Activated T-cell treated with anti-CD3 and anti-CD28 coated beads, Interleukin-2, amount 50 U/mL, for 4 hours (primary cell): ENCODE measurements at regions not wholly inside any gene's neighbourhood (a gene's known extent, or its start where the extent isn't known, plus 50 kb on each side); places are given as distances from the start of the nearest gene placed in this dataset.
"Not testable (repeated sequence)": the region's sequence is repeated elsewhere in the genome, so short reads cannot be mapped to it uniquely, and the experiment has no call there.

Experiments
- ATAC-seq, 2 donors: fragments of 200-7000 bp; cut with Tn5 transposase; one replicate each; pipeline ENCODE4 v1.10.0; 2021
- DNase-seq: peaks from one replicate; pipeline ENCODE4 v3.0.0-alpha.2; 2020
- H3K27me3 Mint-ChIP-seq: one replicate; pipeline ENCODE4 v1.8.0; 2021; ENCODE audit warnings: low read depth, mixed read lengths
- H3K36me3 Mint-ChIP-seq: one replicate; pipeline ENCODE4 v1.8.0; 2022; ENCODE audit warnings: mixed read lengths; ENCODE audit not compliant: insufficient read depth
- H3K4me1 Mint-ChIP-seq: one replicate; pipeline ENCODE4 v1.8.0; 2021; ENCODE audit warnings: low read depth, mixed read lengths
- H3K4me3 Mint-ChIP-seq: one replicate; pipeline ENCODE4 v1.8.0; 2021; ENCODE audit warnings: mild to moderate bottlenecking, moderate library complexity, mixed read lengths
- H3K9me3 Mint-ChIP-seq: one replicate; pipeline ENCODE4 v1.8.0; 2021; ENCODE audit warnings: mixed read lengths

DNA sequence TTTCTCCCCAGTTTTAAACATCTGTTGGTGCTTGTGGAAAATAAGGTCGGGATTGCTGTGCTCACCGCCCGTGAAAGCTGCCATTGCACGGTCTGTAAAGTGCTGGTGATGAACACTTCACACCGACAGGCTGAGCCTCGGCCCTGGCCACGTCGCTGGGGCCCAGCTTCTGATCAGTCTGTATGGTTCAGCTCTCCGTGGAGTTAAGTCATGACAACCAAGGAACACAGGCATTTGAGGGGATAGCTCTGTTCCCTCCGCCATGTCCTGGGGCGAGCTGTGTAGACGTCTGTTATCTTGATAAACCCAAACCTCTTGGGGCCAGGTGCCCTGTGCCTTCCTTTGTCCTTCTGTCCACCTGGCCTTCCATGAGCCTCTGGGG, 110.6 kb downstream of the METRNL start:
- DNase-seq (no peak), ATAC-seq (no peak)
- peaks cover 16% of the 10 kb centered on the region for H3K4me1 Mint-ChIP-seq
- peaks cover 4% of the 10 kb centered on the region for H3K9me3 Mint-ChIP-seq
- H3K27me3 Mint-ChIP-seq = no peaks in the 10 kb centered on the region
- H3K4me3 Mint-ChIP-seq = no peak overlapping the region
- H3K36me3 Mint-ChIP-seq = no peaks in the 10 kb centered on the region

DNA sequence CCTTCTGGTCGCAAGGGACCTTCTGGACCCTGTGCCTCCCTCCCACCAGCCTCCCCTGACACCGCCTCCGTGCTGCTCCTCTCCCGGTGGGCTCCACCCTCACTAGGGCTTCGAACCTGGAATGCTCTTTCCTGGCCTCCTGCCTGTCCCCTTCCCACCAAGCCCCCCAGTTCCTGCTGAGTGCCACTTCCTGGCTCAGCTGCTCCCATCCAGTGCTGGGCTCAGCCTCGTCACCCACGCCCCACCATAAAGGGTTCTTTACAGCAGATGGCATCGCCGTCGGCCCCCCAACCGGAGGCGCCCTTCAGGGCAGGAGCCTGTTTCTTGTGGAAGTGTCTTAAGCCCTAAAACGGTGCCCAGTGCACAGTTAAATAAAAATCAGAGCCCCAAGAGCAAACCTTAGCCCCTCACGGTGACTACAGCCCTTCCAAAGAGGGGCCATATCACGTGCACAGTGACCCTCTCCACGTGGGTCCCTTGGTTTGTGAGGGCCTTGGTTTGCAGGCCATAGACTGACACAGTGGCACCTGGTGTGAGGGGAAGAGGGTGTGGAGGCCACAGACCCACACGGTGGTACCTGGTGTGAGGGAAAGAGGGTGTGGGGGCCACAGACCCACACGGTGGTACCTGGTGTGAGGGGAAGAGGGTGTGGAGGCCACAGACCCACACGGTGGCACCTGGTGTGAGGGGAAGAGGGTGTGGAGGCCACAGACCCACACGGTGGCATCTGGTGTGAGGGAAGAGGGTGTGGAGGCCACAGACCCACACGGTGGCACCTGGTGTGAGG, 111.4 kb downstream of the METRNL start:
- DNase-seq (no peak), ATAC-seq (no peak)
- Mint-ChIP-seq H3K36me3 (no peaks in the 10 kb centered on the region), H3K9me3 (peaks cover 4% of the 10 kb centered on the region), H3K4me3 (no peak overlapping the region), H3K27me3 (no peaks in the 10 kb centered on the region), H3K4me1 (peaks cover 16% of the 10 kb centered on the region)

DNA sequence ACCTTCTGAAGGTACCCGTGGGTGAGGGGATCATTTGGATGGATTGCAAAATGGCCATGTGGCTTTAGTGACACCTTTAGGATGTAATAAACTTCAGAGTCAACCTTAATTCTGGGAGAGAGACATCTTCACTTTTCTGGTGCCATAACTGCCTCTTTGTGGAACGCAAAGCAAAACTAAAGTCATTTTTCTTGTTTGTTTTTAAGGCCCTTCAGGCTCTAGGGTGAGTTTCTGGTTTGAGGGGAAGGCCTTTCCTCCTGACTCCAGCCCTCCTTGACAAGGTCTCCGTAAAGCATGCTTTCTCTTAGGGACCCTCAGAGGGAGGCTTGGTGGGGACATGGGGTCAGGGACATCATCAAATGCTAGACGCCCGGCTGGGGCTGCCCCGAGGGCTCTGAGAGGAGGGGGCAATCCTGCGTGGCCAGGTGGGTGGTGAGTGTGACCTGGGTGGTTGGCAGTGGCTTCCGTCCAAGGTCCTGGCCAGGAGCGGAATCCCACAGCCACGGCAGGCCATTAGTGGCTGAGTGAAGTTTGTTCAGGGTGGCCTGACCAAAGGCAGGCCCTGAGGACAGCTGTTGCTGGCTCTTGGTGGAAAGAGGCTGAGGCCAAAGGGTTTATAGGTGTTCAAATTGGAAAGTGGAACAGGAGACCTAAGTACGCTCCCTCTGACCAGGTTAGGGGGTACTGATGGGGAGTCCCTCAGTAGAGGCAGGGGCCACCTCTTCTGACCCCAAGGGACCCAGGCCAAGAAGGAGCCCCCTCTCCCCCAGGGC, 112.2 kb downstream of the METRNL start:
- ATAC-seq = no peak
- Mint-ChIP-seq H3K27me3 (no peaks in the 10 kb centered on the region), H3K36me3 (no peaks in the 10 kb centered on the region), H3K9me3 (peaks cover 4% of the 10 kb centered on the region), H3K4me3 (no peak overlapping the region), H3K4me1 (peaks cover 16% of the 10 kb centered on the region)
- DNase-seq = no peak

DNA sequence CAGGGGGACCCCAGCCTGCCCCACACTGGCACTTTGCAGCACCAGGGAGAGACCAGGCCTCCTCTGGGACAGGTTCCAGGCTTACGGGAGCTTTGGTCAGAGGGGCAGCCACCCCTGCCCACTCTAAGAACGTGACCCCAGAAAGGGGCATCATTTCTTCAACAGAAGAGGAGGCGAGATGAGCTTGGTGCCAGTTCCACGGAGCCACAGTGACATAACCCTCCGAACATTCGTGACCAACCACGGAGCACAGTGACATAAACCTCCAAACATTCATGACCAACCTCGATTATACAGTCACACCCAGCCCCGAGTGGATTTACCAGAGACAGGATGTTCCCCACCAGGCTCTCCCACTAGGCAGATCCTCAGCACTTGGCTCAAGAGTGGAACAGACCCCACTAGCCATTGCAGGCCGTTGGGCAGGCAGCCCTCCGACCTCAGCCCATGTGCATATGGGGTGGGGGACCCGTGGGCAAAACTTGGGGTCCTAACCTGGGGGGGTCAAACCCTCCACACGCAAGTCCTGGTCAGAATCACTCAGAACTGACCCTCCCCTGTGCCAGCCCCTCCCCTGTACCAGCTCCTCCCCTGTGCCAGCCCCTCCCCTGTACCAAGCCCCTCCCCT, 112.9 kb downstream of the METRNL start:
- no peak for DNase-seq
- H3K36me3 Mint-ChIP-seq = no peaks in the 10 kb centered on the region
- H3K4me3 Mint-ChIP-seq = no peak overlapping the region
- H3K9me3 Mint-ChIP-seq = peaks cover 4% of the 10 kb centered on the region
- no peaks in the 10 kb centered on the region for H3K27me3 Mint-ChIP-seq
- ATAC-seq = no peak
- H3K4me1 Mint-ChIP-seq = peaks cover 16% of the 10 kb centered on the region

DNA sequence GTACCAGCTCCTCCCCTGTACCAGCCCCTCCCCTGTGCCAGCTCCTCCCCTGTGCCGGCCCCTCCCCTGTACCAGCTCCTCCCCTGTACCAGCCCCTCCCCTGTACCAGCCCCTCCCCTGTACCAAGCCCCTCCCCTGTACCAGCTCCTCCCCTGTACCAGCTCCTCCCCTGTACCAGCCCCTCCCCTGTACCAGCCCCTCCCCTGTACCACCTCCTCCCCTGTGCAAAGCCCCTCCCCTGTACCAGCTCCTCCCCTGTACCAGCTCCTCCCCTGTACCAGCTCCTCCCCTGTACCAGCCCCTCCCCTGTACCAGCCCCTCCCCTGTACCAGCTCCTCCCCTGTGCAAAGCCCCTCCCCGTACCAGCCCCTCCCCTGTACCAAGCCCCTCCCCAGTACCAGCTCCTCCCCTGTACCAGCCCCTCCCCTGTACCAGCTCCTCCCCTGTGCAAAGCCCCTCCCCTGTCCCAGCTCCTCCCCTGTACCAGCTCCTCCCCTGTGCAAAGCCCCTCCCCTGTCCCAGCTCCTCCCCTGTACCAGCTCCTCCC, 113.5 kb downstream of the METRNL start:
- ATAC-seq, H3K27me3 Mint-ChIP-seq, H3K9me3 Mint-ChIP-seq, H3K4me3 Mint-ChIP-seq, H3K36me3 Mint-ChIP-seq: not testable (repeated sequence)
- peaks cover 13% of the 10 kb centered on the region for H3K4me1 Mint-ChIP-seq
- DNase-seq = peak; percentile 1

DNA sequence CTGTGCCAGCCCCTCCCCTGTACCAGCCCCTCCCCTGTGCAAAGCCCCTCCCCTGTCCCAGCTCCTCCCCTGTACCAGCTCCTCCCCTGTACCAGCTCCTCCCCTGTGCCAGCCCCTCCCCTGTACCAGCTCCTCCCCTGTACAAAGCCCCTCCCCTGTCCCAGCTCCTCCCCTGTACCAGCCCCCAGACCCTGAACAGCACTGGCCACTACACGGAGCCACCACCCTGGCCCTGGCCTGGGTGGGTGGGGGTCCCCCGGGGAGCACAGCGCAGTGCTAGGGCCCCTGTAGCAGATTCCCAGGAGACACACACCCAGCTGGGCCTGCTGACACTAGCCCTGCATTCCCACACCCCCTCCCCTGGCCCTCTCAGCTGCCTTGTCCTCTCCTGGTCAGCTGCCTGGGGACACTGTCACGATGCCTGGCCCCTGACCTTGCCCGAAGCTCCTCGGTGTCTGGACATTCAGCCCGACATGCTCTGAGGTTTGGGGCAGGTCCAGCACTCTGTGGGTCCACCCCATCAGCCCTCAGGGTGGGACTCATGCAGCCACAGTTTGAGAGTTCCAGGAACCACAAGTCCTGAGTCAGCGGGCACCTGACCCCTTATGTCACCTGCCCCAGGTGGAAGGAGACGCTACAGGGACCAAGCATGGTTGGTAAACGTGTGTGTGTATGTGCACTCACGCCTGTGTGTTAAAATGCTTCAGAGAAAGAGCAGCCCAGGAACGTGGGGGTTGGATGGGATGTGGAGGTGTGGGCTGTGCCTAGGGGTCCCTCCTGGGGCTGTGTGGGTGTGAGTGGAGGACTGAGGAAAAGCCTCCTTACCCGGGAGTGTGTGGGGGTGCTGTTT, 114.2 kb downstream of the METRNL start:
- H3K4me1 Mint-ChIP-seq = peaks cover 9% of the 10 kb centered on the region
- H3K27me3 Mint-ChIP-seq = no peaks in the 10 kb centered on the region
- H3K36me3 Mint-ChIP-seq = no peaks in the 10 kb centered on the region
- ATAC-seq (peak in 1 of 2 donors; percentile 32), DNase-seq (peak; percentile 4)
- H3K4me3 Mint-ChIP-seq = no peak overlapping the region
- no peaks in the 10 kb centered on the region for H3K9me3 Mint-ChIP-seq

DNA sequence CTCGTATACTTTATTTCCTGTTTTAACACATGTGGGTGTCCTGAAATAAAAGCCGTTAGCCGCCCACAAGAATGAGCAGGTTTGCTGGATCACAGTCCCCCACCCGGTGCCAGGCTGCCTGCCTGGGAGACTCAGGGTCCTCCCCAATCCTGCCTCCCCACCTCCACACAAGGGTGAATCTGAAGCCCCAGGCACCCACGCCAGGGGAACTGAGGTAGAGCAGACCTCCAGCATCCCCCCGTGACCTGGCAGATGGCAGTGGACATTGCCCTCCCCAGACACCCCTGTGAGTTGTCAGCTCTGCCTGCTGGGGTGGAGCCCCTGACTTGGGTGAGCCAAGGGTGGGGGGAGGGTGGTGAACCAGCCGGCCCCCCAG, 114.8 kb downstream of the METRNL start:
- DNase-seq = no peak
- no peaks in the 10 kb centered on the region for H3K36me3 Mint-ChIP-seq
- H3K4me3 Mint-ChIP-seq = no peak overlapping the region
- no peak for ATAC-seq
- H3K27me3 Mint-ChIP-seq = no peaks in the 10 kb centered on the region
- no peaks in the 10 kb centered on the region for H3K9me3 Mint-ChIP-seq
- H3K4me1 Mint-ChIP-seq = peaks cover 14% of the 10 kb centered on the region

DNA sequence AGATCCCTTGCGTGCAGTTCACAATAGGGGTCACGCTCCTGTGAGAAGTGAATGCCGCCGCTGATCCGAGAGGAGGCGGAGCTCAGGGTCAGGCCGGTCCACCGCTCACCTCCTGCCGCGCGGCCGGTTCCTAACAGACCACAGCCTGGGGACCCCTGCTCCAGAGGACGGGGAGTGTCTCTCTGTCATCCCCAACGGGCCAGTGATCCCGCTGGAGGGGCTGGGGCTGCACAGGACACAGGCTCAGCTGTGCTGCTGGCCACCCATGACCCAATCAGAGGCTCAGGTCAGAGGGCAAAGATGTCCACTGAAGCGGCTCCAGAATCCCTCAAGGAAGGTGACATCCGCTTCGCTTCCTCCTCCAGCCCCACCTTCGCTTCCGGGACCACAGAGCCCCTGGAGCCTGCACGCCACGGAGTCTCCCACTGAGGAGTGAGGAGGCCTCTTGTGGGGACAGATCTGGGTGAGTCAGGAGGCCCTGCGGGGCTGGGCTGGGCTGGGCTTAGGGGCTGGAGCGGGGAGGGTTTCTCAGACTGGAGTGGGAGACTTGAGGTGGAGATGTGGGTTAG, 115.4 kb downstream of the METRNL start:
- Mint-ChIP-seq H3K4me1 (peaks cover 20% of the 10 kb centered on the region), H3K27me3 (no peaks in the 10 kb centered on the region)
- no peak for ATAC-seq

DNA sequence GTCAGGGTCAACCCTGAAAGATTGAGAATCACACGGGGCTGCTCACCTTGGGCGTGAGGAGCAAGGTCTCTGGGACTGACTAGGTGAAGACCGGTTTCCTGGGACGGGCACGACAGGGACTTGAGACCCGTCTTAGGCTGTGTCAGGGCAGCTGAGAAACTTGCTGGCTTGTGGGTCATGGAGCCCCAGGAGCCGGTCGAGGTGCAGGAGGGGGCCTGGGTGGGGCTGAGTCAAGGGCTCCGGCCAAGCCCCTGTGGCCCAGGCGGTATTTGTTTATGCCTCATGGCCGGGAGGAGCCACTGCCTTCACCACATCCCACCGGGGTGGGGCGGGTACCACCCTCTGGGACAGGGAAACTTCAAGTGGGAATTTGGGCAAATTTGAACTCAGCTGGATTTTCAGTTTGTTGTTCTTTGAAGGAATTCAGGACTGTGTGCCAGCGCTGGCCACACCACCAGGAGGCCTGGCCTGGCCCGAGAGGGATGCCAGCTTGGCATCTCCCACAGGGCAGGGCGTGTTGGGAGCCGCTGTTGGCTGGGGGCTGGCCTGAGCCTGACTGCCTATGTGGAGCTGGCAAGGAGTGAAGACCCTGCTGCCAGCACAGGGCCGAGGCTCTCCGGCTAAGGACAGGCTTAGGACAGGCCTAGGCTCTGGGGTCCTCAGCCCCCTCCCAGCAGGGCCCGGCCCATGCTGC, 116.1 kb downstream of the METRNL start:
- H3K27me3 Mint-ChIP-seq = no peaks in the 10 kb centered on the region
- no peaks in the 10 kb centered on the region for H3K36me3 Mint-ChIP-seq
- H3K9me3 Mint-ChIP-seq = no peaks in the 10 kb centered on the region
- no peak overlapping the region for H3K4me3 Mint-ChIP-seq
- ATAC-seq (no peak), DNase-seq (no peak)
- peaks cover 27% of the 10 kb centered on the region for H3K4me1 Mint-ChIP-seq

More for the DNA sequence above, 115.4 kb downstream of the METRNL start:
- H3K9me3 Mint-ChIP-seq = no peaks in the 10 kb centered on the region
- H3K4me3 Mint-ChIP-seq = no peak overlapping the region
- no peaks in the 10 kb centered on the region for H3K36me3 Mint-ChIP-seq
- no peak for DNase-seq

DNA sequence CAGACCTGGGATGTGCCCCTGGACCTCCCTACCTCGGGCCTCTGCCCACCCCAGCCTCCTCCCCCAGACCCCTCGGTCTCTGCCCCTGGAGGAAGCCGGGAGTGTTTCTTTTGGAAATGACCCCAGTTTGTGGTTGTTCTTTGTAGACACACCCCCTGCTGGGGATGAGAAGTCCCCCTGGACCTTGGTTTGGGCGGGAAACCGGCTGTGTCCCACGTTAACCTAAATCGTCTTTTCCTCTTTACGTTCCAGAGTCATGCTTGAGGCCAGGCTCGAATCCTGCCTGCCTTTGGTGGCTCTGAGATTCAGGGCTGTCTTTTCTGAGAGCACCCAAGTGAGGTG, 116.6 kb downstream of the METRNL start:
- H3K4me3 Mint-ChIP-seq = no peak overlapping the region
- H3K27me3 Mint-ChIP-seq = no peaks in the 10 kb centered on the region
- no peaks in the 10 kb centered on the region for H3K36me3 Mint-ChIP-seq
- no peaks in the 10 kb centered on the region for H3K9me3 Mint-ChIP-seq
- peaks cover 32% of the 10 kb centered on the region for H3K4me1 Mint-ChIP-seq
- ATAC-seq (no peak), DNase-seq (no peak)

DNA sequence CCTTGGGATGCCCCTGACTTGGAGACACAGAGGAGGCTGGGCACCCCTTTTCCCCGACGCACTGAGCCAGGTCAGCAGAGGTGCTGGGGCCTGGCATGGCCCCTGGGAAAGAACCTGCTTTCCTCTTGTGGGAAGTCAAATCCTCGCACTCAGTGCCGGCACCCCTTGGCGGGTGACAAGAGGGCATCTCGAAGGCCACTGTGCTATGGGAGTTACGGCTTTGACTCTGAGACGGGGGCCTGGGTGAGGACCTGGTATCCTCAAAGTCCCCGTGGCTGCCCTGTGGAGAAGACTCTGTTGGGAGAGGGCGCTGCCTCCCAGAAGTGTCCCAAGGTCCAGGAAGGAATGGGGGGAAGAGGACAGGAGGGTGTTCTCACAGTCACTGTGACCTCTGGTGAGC, 117.0 kb downstream of the METRNL start:
- Mint-ChIP-seq H3K4me1 (peaks cover 35% of the 10 kb centered on the region), H3K4me3 (no peak overlapping the region), H3K9me3 (no peaks in the 10 kb centered on the region), H3K36me3 (no peaks in the 10 kb centered on the region), H3K27me3 (no peaks in the 10 kb centered on the region)
- DNase-seq (no peak), ATAC-seq (no peak)

DNA sequence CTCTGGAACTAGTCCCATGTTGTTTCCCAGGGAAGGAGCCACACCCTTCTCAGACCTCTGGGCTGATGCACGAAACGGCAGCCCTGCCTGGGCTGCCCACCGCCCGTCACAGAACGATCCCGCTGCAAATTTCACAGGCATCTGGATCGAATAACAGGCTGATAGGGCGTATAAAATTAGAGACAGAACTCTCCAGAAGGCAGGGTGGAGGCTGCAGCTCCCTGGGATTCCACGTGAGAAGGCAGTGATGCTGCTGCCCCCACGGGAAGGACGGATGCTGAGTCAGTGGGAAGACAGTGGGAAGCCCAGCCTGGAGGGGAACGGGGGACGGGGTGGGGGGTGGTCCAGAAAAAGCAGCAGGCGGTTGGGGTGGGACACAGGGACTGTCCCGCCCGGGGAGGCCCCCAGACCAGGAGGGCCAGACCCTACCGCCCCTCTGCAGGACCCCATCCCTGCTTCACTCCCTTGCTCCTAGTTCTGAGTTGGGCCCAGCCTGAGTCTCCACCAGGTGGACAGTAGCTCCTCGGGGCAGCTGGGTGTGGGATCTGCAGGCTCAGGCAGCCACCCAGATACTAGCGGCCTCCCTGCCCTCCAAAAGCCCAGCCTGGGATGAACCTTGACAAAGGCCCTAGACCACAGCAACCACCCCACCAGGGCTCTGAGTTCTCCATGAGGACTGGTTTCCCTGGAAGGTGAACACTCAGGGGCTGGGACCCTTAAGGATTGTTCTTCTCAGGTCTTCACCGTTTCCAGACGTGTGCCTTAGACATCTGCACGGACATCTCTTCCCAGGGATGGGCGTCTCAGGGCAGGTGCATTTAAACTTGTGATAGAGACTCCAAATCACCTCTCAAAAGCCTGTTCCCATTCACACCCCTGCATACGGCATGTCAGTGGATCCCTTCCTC, 117.8 kb downstream of the METRNL start:
- Mint-ChIP-seq H3K36me3 (no peaks in the 10 kb centered on the region), H3K4me1 (peaks cover 36% of the 10 kb centered on the region), H3K9me3 (no peaks in the 10 kb centered on the region), H3K27me3 (no peaks in the 10 kb centered on the region), H3K4me3 (no peak overlapping the region)
- DNase-seq (no peak), ATAC-seq (no peak)
